UCSD-AML1 (cell line): ENCODE measurements at regions not wholly inside any gene's neighbourhood (a gene's known extent, or its start where the extent isn't known, plus 50 kb on each side); places are given as distances from the start of the nearest gene placed in this dataset.
A peak's percentile ranks its signal among the peaks of the same experiment; 100 is the strongest.

Source experiments
- DNase-seq: peaks from one replicate; lab custom pipeline; 2025; ENCODE audit not compliant: unreplicated experiment; lab: John Stamatoyannopoulos, UW

DNA sequence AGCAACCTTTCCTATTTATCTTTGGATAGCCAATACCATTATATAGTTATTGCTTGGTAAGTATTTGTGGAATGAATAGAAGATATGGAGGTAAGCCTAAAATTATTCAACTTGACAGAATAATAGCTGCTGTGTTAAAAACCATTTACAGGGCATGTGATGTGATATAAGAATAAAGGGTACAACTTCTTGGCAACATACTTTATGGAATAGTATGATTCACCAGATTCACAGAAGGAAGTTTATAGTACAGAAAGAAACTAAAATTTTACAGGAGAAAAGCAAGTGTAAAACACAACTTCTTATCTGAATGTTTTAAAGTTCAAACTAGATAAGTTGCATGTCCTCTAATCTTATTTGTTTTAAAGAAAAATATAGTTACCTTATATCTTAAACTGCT lies 186.4 kb upstream of the ZRANB2 start:
- no peak for DNase-seq

DNA sequence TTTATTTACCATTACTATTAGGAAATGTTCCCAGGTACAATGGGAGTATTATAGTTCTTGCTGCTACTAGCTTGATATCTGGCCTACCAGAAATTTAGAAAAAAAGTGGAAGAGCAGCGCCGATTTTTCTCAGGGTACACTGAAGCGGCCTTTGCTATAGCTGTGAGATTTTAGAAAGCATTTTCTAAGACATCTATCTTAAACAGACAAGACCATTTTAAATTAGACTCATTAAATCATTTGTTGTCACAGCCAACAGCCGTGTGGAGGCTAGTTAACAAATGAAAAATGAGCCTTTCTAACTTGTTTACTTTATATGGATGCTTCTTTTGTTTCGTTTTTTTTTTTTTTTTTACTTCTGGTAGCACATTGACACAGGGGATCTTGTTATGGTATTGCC lies 183.2 kb upstream of the ZRANB2 start:
- no peak for DNase-seq

DNA sequence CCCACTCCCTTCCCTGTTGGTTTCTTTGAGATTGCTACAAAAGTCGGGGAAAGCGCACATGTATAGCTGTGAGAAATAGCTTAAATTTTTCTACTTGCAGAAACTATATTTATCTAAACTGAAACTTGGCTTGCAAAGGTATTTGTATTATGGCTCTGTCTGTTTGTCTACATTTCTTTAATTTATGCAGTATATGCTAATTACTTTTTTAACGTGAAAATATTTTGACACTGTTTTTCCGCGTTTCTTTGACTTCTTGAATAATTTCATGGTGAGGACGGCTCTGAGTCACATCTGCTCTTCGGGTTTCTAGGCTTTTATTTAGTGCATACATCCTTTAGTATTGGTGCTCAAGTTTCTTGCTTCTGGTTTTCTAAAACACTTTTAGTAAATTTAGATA lies 182.1 kb upstream of the ZRANB2 start:
- no peak for DNase-seq

DNA sequence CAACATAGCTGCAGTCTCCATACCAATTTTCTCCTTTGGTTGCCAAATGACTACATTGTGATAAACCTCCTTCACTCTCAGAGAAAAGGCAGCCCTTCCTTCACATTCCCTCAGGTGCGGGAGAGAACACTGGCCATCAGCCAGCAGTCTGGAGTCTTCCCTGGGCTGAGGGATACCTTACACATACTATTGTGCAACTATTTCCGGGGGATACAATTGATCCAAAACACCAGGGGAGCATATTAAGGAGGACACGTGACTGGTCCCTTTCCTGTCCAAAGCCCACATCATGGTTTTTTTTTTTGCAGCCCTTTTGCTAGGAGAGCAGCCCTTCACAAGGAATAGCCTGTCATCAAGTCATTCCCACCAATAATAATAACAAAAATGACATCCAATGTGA lies 172.1 kb upstream of the ZRANB2 start:
- DNase-seq = no peak

DNA sequence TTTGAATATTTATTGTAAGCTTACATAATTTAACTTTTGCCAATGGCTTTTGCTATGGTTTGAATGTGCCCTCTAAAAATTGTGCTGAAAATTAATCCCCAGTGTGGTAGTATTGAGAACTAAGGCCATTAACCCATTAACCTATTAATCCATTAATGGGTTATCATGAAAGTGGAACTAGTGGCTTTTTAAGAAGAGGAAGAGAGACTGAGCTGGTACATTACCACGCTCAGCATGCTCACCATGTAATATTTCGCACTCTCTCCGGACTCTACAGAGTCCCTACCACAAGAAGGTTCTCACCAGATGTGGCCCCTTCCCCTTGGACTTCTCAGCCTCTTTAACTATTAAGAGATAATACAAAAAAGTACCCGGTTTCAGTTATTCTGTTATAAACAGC lies 164.4 kb upstream of the ZRANB2 start:
- DNase-seq = no peak

DNA sequence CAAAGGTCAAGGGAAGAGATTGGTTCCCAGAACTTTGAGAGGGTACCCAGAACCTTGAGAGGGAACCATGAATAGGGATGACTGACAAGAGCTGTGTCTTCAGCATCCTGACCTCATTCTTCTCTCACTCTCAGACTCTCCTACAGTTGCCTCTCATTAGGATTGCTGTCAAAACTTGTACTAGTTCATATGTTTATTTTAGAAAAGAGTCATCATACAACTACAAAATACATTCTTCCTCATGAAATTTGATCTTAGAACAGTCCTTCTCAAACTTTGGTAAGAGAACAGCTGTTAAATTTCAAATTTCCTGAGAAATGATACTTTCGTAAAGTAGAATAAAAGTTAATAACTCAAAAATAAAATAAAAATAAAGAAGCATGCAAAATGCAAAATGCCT lies 161.4 kb upstream of the ZRANB2 start:
- no peak for DNase-seq

DNA sequence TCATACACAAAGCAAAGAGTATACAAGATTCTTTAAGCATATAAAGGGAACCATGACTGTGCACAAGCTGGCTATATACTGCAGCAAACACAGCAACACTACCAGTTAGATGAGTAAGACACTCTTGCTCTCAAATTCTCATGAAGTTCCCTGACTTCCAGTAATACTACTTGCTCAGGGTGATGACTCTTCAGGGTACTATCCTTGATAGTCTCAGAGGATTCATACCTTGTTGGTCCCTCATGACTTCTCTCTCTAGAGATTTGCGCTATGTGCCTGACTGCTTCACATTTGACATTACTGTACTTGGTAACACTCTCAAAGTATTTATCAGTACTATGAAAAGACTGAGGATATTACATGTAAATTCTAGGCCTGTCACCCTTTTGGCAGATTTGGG lies 159.8 kb upstream of the ZRANB2 start:
- no peak for DNase-seq

DNA sequence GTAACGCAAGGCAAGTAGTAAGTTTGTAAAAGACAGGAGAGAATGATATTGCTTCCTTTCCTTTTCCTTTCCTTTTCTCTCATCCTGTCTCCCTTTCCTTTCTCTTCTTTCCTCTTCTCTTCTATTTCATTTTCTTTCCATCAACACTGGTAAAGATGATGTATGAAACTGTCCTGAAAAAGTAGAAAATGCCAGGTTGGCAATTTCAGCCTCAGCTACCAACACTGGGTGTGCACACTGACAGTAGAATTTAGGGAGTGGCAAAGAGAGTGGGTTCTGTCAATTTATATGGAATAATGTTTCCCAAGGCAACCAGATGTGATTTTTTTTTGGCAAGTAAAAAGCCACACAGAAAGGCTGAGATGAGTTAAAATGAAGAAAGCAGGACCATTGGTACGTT lies 155.7 kb upstream of the ZRANB2 start:
- DNase-seq = no peak

DNA sequence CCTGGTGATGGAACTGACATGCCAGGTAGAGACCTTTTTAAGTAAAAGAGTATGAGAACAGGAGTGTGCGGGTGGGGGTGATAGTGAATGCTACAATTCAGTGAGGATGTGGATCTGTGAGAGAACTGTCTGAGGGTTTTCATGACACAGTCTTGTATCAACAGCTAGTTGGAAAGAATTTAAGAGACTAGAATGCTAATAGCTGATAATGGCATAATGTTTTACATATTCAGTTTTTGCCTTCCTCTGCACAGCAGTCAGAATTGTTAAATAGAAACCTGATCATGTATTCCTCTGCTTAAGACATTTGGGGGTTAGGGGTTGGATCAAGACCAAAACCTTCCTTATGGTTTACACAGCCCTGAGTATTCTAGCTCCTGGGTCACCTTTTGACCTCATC lies 152.8 kb upstream of the ZRANB2 start:
- no peak for DNase-seq

DNA sequence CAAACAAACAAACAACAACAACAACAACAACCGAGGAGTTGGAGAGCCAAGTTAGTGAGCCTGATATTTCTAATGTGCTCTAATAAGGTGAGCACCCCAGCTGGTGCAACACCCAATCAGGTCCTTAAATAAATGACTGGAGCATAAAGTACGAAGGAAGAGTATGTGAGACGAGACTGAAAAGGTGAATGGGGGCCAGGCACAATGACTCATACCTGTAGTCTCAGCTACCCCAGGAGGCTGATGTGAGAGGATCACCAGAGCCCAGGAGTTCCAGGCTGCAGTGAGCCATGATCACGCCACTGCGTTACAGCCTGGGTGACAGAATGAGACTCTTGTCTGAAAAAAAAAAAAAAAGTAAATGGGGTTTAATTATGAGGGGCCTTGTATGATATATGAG lies 152.0 kb upstream of the ZRANB2 start:
- DNase-seq = no peak

DNA sequence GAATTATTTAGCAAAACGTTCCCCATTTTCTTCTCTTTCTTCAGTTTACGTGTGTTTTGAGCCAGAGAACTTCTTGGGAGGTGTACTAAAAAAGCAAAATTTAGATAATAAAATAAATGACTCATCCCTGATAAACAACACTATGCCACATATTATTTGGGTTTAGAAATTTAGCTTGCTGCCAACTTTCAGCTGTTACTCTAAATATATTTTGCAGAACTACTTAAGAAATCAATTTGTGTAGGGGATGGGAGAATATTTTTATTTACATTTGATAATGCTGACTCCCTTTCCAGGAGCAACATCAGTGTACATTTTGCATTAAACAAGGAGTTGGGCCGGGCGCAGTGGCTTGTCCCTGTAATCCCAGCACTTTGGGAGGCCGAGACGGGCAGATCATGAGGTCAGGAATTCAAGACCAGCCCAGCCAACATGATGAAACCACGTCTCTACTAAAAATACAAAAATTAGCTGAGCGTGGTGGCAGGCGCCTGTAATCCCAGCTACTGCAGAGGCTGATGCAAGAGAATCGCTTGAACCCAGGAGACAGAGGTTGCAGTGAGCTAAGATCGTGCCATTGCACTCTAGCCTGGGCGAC lies 151.4 kb upstream of the ZRANB2 start:
- DNase-seq = no peak

DNA sequence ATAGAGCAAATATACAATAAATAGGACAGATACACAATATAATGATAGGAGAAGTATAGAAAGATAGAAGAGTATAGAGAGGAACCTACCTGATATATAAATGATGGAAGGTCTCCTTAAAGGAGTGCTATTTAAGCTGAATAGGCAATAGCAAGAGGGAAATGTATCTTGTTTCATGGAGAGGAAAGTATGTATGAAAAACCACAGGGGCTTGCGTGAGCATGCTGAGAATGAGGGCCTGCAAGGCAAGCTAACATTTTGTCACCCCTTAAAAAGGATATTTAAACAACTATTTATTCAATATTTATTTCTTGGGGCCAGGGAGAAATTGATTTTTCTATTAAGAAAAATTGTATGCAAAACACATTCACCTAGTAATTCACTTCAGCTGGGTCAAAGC lies 150.9 kb upstream of the ZRANB2 start:
- no peak for DNase-seq

DNA sequence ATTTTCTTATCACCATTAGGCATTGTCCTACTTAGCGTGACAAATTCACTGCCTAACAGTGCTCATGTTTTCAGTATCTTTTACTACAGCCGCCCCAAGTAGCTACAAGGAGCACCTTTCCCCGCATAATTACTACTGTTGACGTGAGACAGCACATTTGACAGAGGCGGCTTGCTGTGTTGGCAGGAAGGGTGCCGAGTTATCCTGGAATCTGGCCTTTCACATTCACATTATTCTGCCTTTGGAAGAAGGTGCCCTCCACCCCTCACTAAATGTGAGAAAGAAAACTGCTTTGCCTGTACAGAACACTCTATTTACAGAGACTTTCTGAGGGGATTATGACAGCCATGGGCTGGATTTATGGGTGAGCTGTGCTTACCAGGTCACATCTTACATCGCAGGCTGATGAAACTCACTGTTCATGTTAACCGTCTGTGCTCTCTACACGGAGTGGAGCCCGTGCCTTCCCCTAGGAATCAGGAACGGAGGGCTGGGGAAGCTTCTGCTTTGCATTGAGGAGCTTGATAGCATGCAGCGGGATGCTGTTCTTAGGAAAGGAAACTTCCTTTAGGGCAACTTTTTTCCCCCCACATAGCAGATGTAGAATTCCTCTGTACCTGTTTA lies 148.0 kb upstream of the ZRANB2 start:
- no peak for DNase-seq

DNA sequence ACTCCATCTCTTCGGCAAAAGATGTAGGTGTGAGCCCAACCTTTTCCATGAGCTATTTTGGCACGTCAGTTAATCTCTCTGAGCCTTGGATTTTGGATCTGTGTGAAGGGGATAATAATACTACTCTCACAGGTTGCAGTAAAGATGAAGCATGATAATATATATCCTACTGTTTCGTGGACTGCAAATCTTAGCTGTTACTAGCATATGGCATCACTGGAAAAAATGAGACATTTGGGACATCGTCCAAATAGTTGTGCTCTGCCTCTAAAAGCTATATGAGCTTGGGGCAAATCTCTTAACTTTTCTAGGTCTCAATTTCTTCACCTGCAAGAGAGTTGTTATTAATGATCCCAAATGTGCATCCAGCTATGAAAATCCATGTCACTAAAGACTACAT lies 147.4 kb upstream of the ZRANB2 start:
- DNase-seq = no peak

DNA sequence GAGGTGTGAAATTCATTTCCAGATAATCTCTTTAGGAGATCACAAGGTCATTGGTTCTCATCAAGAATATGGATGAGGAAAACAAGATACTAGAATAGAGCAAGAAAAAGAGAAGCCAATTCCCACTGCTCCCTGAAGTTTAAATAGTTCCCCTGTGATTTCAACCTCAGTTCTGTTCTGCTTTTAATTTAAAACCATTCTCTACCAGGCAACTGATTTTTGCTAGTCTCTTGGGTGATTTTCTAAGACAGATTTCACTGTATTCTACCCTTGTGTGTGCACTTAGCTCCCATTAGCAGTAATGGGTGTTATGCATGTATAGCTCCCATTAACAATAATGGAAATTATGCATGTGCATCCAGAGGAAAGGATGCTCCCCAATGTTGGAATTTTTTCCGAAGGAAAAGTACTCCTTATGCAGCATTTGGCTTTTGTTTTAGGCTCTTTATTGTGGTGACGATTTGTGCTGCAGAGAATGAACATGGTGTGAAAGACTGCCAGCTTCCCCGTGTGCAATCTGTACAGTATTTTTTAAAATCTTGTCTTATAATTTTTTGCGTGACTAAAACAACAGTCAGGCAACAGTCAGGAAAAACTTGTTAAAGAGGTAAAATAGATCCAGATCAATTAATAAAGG lies 144.0 kb upstream of the ZRANB2 start:
- DNase-seq = no peak

DNA sequence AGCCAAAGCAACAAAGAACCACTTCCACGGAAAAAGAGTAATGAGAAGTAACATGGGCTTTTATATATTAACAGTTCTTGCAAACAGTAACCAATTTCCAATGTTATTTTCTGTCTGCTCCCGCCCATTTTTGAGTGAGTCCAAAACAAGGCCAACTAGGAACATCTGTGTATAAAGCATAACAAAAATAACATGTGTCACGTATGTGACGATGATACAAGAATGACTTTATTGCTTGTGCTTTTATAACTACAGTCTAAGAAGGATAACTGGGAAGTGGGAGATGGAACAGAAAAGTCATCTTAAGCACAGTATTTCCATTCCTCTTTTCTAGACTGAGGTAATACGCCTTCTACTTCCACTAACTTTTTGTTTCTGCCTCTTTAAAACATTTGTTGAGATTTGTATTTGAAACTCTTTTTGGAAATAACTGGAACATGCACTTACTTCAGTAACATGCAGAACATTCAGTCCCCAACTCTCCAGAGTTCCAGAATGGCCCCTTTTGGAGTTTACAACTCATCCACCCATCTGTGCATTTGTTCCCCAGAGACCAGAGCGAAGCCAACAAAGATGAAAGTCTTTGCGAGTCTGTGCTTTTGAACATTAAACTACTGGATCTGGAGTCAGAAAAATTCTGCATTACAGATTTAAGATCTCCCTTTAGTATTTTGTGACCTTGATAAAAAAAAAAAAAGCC lies 143.0 kb upstream of the ZRANB2 start:
- no peak for DNase-seq

DNA sequence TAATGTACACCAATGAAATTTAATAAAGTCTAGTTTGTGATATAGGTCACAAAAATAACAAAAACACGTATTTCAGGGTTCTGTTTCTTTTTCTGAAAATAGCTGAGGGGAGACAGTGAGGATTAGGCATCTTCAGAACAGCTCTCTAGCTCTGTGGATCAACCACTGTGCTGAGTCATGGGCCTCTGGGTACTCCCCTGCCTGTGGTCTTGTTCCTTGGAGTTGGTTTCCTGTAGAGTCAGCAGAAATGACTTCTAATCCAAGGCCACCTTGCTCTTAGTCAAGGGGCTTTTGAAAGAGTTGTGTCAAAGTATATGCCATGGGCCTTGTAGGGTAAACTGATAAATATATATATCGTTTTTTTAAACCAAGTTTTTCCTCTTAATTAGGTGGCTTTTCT lies 141.8 kb upstream of the ZRANB2 start:
- peak; percentile 7 for DNase-seq

DNA sequence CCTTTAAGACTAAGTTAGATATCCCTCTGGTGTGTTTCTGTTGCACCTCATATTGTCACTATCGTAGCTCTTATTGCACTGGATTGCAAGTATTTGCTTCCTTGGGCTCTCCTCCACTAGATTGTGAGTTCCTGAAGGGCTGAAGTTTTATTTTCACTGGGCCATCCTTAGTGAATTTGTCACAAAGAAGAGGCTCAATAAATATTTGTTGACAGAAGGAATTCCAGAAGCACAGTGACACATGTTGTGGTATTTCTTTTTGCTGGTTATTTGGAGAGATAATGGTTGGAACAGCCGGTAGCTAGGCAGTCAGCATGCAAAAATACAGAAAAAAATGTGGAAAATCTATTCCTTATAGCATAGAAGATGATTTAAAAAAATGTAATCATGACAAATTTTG lies 129.9 kb upstream of the ZRANB2 start:
- no peak for DNase-seq

DNA sequence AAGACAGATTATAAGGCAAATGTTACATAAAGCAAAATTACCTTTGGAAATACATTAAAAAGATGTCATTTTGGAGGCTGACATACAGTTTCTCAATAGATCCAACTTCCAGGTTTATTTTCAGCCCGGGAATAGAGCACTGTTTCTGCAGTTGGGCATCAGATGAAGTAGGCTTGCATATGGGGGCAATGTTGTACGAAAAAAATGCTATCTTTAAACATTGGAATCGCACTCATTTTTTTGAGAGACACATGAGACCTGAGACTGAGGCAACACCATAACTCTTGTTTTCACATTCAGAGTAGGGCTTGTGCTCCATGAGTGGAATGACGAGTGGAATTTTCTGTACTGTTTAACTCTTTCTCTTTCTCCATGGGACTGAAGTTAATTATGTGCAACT lies 122.4 kb upstream of the ZRANB2 start:
- no peak for DNase-seq

DNA sequence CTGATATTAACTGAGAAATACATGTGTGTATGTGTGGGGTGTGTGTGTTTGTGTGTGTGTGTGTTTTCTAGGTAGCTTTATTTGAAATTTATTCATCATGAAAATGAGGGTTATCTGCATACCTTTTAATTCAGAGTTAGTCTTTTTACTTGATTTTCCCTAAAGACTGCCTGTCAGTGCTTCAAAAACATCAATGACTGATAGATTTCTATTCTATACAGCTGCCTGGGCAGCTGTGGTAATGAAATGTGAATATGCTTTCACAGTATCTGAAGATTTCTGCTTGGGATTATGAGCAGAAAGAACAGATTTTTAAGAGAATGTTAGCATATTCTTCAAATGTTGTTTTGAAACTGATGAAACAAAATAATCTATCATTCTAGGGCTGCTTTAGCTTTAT lies 119.7 kb upstream of the ZRANB2 start:
- no peak for DNase-seq

DNA sequence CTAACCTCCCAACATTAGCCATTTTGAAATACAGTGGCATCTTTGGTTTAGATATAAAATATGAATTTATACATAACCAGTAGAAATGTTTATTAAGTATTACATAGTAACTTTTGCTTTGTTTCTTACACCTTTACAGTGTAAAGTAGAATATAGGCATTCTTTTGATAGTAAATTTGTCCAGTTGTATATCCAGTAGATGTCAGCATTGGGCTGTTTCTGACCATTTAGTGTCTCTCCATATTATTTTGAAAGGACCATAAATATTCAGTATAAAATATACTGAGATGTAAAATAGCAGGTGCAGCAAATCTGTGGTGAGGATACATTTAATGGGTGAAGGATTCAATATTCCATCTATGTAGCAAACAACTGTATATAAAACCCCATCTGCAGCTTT lies 115.8 kb upstream of the ZRANB2 start:
- no peak for DNase-seq

DNA sequence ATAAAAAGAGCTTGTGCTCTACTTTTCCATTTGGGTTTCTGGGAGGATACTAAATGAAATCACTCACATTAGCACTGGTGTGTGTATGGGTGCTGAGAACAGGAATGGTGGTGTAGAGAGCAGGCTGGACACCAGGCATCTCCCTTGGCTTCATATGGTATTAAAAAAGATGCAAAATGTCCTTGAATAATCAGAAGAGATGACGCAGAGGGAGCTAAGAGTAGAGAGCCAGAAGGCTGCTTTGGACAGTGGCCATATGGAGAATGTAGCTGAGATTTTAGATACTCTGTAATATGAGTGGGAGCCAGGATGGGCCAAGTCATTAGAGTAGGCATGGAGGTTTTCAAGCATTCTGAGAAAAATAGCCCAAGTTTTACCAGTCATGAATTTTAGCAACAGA lies 112.3 kb upstream of the ZRANB2 start:
- no peak for DNase-seq
